ENCODE measurements at regions not wholly inside any gene's neighbourhood (a gene's known extent, or its start where the extent isn't known, plus 50 kb on each side); places are given as distances from the start of the nearest gene placed in this dataset.

DNA sequence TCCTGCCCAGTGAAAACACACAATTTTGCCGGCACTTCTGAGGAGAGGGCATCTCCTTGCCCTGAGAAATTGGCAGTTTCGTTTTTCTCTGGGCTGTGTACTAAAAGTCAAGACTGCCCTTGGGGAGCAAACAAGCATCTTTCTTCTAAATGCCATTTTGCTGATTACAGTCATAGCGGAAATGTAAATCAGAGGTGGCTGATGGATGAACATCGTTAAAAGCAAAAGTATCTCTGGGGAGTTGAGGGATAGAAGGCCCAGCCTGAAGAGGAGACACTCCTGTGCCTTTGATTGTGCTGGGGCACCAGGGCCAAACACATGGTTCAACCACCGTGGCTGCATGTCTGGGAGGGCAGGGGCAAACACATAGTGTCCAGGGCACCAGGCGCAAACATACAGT is 49.8 kb downstream of the ABCC12 start:
- in situ Hi-C loops (cut with HindIII; ENCODE audit: low pct_unique_long_range_greater_than_20kb, low sequenced_read_pairs): no loop called here
- DNase-seq (ENCODE audit: low read depth): no peak

DNA sequence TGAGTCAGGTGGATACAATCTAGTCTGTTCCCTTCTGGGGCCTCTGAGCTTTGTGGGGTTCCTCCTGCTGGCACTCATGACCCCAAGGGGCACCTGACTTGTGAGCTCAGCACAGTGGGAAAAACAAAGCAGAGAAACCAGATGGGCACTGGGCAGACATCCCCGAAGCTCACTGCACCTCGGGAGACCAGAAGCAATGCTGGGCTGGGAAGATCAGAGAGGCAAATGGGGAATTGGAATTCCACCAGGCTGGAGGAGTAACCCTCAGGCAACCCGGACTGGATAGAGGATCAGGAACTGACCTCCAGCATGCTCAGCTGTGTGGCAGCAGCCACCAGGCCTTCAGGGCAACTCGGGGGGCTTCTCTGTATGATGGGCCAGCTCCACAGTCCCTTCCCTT is 50.3 kb downstream of the ABCC12 start:
- in situ Hi-C loops (cut with HindIII; ENCODE audit: low pct_unique_long_range_greater_than_20kb, low sequenced_read_pairs): no loop called here
- no peak for DNase-seq (ENCODE audit: low read depth)

DNA sequence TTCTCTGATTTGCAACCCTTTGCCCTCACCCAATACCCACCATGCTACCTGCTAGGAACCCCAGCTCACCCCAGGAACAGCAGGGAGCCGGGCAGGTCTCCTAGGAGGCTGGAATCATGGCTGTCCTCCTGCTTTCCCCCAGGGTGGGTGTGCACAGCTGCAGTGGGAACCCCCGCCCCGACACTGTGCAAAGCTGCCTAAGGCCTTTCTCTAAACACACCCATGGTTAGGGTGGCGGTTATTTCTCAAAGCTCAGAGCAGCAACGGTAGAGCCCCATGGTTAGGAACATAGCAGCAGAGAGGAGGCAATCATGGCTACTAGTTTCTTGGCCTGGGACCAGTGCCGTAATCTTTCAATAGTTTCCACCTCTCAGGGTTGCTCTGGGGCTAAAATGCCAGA is 52.2 kb downstream of the ABCC12 start:
- in situ Hi-C loops (cut with HindIII; ENCODE audit: low pct_unique_long_range_greater_than_20kb, low sequenced_read_pairs): no loop called here
- DNase-seq (ENCODE audit: low read depth): no peak

DNA sequence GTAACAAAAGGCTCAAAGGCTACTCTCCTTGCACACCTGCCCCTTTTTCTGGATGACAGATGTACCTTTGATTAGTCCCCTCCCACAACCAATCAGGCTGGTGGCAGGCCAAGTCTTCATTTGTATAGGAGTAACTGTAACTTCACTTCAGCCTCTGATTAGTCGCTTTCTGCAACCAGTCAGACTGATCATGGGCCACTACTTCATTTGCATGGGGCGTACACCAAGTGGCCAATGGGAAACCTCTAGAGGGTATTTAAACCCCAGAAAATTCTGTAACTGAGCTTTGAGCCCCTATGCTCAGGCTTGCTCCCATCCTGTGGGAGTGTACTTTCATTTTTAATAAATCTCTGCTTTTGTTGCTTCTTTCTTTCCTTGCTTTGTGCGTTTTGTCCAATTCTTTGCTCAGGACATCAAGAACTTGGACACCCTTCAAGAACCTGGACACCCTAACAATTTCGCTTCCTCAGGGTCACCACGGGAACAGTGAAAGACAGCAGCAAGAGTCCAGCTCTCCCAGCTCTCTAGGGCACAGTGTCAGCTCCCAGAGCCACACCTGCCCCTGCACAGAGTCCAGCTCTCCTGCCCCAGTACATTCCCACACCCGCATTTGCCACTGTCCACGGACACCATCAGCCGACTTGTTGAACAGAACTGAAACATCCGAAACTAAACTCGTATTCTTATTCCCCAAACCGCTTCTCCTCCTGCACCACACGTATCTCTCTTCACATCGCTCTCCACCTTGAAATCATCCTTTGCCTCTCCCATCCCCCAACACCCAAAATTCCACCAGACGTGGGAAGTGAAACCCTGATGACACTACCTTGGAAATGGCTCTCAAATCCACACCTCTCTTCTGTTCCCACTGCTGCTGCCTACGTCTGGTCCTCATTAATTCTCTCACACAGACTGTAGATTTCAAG is 53.4 kb downstream of the ABCC12 start:
- in situ Hi-C loops (cut with HindIII; ENCODE audit: low pct_unique_long_range_greater_than_20kb, low sequenced_read_pairs): no loop called here
- no peak for DNase-seq (ENCODE audit: low read depth)

DNA sequence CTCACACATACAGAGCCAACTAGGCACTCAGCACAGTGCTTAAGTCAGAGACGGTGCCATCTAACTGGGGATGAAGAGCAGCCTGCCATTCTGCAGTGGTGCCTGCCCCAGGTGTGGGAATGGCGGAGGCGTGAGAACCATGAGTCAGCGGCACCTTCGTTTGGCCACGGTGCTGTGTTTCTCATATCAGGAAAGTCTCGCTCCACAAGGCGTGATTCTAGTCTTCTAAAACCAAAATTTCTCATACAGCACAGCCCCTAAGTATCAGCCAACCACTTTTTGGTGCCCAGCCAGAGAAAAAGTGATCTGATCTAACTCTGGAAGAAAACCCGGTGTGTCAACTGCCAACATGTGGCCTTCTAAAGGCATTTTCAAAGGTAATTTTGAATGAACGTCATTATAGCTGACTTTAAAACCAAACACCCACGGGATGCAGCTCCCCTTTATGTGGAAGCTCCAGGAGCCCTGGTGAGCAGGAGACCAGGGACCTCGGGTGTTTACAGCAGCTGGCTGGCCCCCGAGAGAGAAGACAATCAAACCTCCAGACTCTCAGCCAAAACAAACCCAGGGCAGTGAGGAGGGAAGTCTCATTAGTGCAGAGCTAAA is 54.6 kb downstream of the ABCC12 start:
- no peak for DNase-seq (ENCODE audit: low read depth)
- in situ Hi-C loops (cut with HindIII; ENCODE audit: low pct_unique_long_range_greater_than_20kb, low sequenced_read_pairs): no loop called here

DNA sequence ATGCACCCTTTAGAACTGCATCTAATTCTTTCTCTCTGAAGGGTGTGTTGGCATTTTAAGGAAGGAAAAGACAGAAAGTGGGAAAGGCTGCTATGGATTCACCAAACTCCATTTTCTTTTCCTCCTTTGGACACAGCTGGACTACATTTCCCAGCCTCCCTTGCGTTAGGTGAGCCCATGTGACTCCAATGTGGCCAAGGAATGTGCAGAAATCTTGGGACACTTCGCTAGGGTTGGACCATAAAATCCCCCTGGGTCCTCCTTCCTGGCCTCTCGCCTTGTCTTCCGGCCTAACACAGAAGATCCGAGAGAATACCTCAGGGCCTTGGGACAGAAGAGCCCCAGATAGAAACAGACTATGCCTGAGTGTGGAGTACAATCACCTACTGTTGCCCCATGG is 56.3 kb downstream of the ABCC12 start:
- no peak for DNase-seq (ENCODE audit: low read depth)

DNA sequence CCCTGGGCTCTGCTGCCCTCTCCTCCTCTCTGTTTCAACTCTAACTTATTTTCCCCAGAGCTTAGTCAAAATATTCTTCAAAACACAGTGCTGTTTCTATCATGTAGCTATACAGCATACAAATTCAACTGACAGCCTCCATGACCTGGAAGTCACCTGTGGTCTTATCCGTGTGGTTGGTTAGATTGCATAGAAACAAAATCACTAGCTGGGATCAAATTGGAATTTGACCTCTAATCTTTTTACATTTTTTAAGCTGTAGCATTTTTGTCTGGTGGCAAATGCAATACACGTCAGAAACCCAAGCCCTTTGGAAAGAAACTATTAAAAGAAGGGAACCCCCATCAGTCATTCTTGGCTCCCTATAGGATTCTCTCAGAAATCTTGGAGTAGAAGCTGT is 57.3 kb downstream of the ABCC12 start:
- in situ Hi-C loops (cut with HindIII; ENCODE audit: low pct_unique_long_range_greater_than_20kb, low sequenced_read_pairs): no loop called here
- DNase-seq (ENCODE audit: low read depth): no peak

More for the DNA sequence above, 56.3 kb downstream of the ABCC12 start:
- in situ Hi-C loops (cut with HindIII; ENCODE audit: low pct_unique_long_range_greater_than_20kb, low sequenced_read_pairs): no loop called here

DNA sequence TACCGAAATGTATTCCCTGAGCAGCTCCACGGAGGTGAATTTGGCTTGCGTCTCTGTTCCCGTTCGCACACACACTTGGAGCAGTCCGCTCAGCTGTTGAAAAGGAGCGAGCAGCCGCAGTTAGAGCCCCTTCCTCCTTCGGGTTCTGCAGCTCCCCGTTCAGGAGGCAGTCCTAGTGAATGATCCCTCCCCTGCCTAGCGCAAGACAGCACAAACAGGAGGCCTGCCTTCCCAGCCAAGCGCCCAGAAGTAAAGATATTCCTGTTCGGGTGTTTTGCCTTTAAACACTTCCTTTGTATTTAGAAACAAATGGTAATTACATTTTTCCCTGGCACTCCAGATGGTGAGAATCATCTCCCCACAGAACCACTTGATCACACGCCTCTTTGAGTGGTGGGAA is 64.7 kb downstream of the ABCC12 start:
- in situ Hi-C loops (cut with HindIII; ENCODE audit: low pct_unique_long_range_greater_than_20kb, low sequenced_read_pairs): no loop called here
- no peak for DNase-seq (ENCODE audit: low read depth)

DNA sequence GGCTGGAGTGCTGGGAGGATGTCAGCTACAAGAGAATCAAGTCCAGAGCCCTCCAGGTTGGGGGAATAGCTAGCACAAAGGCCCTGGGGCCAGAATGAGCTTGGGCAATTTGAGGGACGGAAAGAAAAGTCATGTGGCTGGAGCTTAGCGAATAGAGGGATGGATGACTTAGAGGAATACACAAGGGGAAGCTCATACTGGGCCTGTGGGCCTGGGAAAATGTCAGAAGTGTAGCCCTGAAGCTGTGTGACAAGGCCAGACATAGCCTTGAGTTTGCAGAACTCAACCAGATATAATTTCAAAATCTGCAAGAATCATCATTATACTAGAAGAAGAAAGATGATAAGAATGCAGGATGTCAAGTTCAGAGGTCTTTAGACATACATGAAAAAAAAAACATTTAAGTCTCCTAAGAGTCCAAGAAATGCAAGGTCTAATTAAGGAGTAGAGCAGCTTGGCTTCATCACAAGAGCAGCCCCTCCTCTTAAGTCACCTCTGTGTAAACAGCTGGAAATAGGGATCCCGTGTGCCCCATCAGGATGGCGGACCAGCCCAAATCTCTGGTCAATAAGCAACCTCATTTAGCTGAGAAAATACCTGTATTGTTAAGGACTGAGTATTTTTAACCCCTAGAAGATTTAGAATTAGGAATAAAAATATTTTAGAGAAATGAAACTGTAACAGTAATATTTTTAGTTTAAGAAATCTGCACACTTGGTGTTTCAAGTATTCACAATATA is 66.6 kb downstream of the ABCC12 start:
- in situ Hi-C loops (cut with HindIII; ENCODE audit: low pct_unique_long_range_greater_than_20kb, low sequenced_read_pairs): no loop called here

DNA sequence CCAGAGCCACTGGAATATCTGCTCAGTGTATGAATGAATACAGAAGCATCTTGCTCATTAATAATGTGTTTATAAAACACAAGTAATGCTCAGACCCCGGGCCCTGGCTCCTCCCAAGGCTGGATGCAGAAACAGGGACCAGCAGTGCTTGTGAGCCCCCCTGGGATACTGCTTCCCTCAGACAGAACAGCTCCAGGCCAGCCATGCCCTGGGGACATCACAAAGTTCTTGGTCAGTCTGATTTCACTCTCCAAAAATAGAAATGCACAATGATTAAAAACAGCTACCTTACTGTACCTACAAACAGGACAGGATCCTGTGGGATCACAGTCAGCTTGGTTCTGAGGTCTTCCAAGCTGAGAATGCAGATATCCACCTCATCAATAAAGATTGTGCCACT is 68.2 kb downstream of the ABCC12 start:
- no peak for DNase-seq (ENCODE audit: low read depth)
- in situ Hi-C loops (cut with HindIII; ENCODE audit: low pct_unique_long_range_greater_than_20kb, low sequenced_read_pairs): no loop called here

More for the DNA sequence above, 66.6 kb downstream of the ABCC12 start:
- no peak for DNase-seq (ENCODE audit: low read depth)

DNA sequence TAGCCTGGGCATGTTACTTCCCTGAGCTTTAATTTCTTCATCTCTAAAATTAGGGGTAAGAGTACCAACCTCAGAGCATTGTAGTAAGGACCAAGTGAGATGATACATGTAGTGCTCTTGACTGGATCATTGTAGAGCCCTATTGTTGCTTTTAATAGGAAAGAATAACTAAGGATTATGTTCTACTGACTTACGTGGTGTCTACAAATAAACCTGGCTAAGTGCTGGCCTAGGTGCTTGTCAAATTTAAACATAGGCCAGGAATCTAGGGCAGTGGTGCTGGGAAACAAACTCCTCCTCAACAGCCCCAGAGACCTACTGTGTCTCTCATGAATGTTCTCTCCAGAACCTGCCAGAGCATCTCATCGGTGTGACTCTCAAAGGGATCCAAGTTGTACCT is 69.4 kb downstream of the ABCC12 start:
- in situ Hi-C loops (cut with HindIII; ENCODE audit: low pct_unique_long_range_greater_than_20kb, low sequenced_read_pairs): no loop called here
- no peak for DNase-seq (ENCODE audit: low read depth)

DNA sequence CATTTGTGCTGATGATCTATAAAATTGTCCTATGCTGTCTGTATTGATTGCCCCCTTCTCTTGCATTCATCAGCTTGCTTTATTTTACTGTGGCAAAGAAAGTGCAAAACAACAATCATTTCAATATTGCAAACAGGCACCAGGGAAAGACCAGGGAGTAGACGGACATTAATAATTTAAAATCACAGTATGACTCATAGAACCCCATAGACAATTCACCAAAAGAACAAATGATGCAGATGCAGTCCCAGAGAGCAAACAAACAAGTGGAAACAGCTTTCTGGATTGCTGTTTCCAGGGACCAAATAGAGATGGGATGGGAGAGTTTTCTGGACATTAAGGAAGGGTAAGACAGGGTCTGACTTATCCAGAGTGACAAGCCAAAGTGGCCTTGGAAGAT is 70.1 kb downstream of the ABCC12 start:
- in situ Hi-C loops (cut with HindIII; ENCODE audit: low pct_unique_long_range_greater_than_20kb, low sequenced_read_pairs): no loop called here
- DNase-seq (ENCODE audit: low read depth): no peak

DNA sequence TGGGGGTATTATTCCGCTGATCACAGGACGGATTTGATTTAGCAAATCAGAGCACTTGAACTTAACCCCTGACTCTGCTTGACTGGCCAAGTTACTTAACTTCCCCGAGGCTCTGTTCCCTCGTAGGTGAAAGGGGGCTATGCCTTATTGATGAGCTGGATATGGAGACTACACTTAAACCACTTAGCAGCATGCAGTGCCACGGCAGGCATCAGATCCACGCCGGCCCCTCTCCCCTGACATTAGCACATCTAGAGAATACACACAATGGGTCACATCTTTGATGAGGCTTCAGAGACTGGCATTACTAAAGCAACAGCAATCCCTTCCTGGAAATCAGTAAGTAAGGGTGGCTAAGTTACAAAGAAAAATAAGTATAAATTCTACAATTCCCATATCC is 71.0 kb downstream of the ABCC12 start:
- in situ Hi-C loops (cut with HindIII; ENCODE audit: low pct_unique_long_range_greater_than_20kb, low sequenced_read_pairs): no loop called here
- no peak for DNase-seq (ENCODE audit: low read depth)

DNA sequence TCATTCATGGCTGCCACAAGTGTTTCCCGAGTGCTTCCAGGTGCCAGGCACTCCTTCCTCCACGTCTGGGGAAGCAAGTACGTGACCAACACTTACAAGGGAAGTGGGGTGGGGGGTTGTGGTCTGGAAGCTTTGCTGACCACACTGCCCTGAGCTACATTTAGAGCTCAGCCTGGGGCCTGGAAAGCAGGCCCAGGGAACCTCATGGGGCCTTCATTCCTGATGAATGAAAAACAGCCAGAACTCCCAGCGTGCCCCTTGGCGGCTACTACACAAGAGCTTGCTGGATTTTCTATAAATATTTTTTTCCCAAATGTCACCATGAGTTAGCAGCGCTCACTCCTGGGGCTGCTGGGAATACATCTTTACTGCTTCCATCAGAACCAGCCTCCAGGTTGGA is 73.3 kb downstream of the ABCC12 start:
- no peak for DNase-seq (ENCODE audit: low read depth)
- in situ Hi-C loops (cut with HindIII; ENCODE audit: low pct_unique_long_range_greater_than_20kb, low sequenced_read_pairs): no loop called here

DNA sequence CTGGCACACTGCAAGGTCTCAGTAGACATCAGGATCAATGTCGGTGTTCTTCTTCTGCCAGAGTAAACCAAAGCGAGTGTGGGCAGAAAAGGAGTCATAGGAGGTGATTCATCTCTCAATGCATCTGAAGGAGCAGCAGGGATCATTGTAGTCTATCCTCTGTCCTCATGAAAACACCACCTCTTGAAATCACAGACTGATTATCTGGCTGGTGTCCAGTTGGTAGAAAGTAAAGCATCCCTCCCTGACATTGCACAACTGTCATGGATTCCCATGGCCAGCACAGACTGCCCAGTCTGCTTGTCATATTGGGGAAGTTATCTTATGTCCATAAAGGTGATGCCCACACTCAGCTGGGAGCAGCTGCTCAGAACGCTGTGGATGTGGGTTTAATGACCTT is 74.1 kb downstream of the ABCC12 start:
- in situ Hi-C loops (cut with HindIII; ENCODE audit: low pct_unique_long_range_greater_than_20kb, low sequenced_read_pairs): no loop called here
- peak; percentile 9 for DNase-seq (ENCODE audit: low read depth)

DNA sequence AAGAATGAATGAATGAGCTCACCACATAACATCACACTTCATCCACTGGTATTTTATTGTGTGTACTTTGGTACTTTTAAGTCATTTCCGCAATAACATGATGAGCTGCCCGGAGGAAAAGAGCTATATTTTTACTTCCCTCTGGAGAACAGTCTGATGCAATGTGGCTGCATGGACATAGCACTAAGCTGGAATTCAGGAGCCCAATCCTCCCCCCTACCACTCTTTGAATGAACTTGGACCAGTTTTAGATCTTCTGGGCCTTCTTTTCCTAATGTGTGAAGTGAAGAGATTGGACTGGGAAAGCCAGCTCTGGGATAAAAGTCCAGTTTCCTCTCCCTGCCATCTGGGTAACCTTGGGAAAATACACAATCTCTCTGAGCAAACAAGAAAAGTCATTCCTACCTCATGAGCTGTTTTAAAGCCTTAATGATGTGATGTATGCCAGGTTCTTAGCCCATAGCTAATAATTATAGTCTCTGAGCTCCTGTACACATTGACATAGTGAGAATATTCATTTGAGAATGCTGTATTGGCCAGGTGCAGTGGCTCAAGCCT is 79.3 kb downstream of the ABCC12 start:
- no peak for DNase-seq (ENCODE audit: low read depth)
- in situ Hi-C loops (cut with HindIII; ENCODE audit: low pct_unique_long_range_greater_than_20kb, low sequenced_read_pairs): no loop called here

DNA sequence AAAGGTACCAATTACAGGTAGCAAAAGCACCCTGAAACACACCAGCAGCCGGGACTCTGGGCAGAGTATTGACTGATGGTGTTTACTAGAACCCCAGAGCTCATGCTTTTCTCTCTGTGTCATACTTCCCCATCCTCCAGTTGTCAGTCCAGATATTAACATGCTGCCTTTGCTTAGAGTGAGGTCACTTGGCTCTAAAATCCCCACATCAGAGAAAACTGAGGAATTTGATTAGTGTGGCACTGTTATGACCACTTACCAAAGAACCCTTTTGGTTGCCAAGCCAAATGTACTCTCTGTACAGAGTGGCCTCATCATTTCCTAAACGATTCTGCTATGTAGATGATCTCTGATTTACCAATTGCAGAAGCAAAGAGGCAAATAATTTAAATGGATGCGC is 80.4 kb downstream of the ABCC12 start:
- no peak for DNase-seq (ENCODE audit: low read depth)
- in situ Hi-C loops (cut with HindIII; ENCODE audit: low pct_unique_long_range_greater_than_20kb, low sequenced_read_pairs): no loop called here

DNA sequence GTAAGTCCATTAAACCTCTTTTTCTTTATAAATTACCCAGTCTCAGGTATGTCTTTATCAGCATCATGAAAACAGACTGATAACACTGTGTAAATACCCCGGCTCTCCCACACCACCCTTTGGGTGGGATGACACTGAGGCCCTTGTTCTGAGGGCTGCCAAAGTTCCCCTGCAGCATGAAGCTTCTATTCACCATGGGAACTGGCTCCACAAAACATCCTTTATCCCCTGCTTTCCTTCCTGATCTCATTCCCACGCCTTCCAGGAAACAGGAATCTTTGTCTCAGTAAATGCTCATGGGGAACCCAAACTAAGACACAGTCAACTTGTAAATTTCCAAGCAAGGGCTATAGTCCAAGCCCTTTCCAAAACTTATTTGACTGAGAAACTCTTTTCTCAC is 88.4 kb downstream of the ABCC12 start:
- in situ Hi-C loops (cut with HindIII; ENCODE audit: low pct_unique_long_range_greater_than_20kb, low sequenced_read_pairs): no loop called here

DNA sequence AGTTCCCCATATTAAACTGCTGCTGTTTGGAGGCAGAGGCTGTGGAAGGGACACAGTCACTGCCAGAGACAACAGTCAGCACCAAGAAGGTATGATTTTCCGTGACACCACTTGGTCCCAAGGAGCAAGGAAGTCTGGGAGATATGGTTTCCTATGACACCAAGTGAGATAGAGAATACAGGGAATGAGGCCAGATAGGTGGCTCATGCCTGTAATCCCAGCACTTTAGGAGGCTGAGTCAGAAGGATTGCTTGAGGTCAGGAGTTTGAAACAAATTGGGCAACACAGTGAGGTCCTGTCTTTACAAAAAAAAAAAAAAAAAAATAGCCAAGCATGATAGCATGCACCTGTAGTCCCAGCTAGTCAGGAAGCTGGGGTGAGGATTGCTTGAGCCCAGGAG is 90.8 kb downstream of the ABCC12 start:
- in situ Hi-C loops (cut with HindIII; ENCODE audit: low pct_unique_long_range_greater_than_20kb, low sequenced_read_pairs): no loop called here
- no peak for DNase-seq (ENCODE audit: low read depth)

More for the DNA sequence above, 88.4 kb downstream of the ABCC12 start:
- DNase-seq (ENCODE audit: low read depth): no peak

Measured in Caki2 (cell line).